ENCODE measurements at regions not wholly inside any gene's neighbourhood (a gene's known extent, or its start where the extent isn't known, plus 50 kb on each side); places are given as distances from the start of the nearest gene placed in this dataset.

GRCh38 chr5:152337484-152337883 lies 67.6 kb downstream of the NMUR2 start:
- Histone ChIP-seq H2AFZ (ENCODE audit: low read depth, low read length) (no peak overlapping the region), H3K4me3 (ENCODE audit: low read length) (no peak overlapping the region), H3K36me3 (ENCODE audit: insufficient read depth, low read length) (no peaks in the 10 kb centered on the region), H3K27me3 (ENCODE audit: insufficient read depth, low read length) (no peaks in the 10 kb centered on the region), H3K9me3 (ENCODE audit: low read length) (no peaks in the 10 kb centered on the region), H3K4me1 (ENCODE audit: insufficient read depth, low read length) (no peaks in the 10 kb centered on the region)

- Histone ChIP-seq H3K27me3 (ENCODE audit: insufficient read depth, low read length) (no peaks in the 10 kb centered on the region), H3K36me3 (ENCODE audit: insufficient read depth, low read length) (no peaks in the 10 kb centered on the region), H3K4me1 (ENCODE audit: insufficient read depth, low read length) (no peaks in the 10 kb centered on the region), H3K9me3 (ENCODE audit: low read length) (no peaks in the 10 kb centered on the region), H2AFZ (ENCODE audit: low read depth, low read length) (no peak overlapping the region), H3K4me3 (ENCODE audit: low read length) (no peak overlapping the region)
Measured at GRCh38 chr5:152335461-152335860, 69.6 kb downstream of the NMUR2 start.

GRCh38 chr5:152332716-152333460 lies 72.2 kb downstream of the NMUR2 start:
- no peak overlapping the region for H2AFZ ChIP-seq (ENCODE audit: low read depth, low read length)
- no peaks in the 10 kb centered on the region for H3K4me1 ChIP-seq (ENCODE audit: insufficient read depth, low read length)
- H3K9me3 ChIP-seq (ENCODE audit: low read length) = no peaks in the 10 kb centered on the region
- H3K27me3 ChIP-seq (ENCODE audit: insufficient read depth, low read length) = no peaks in the 10 kb centered on the region
- H3K4me3 ChIP-seq (ENCODE audit: low read length) = no peak overlapping the region
- no peaks in the 10 kb centered on the region for H3K36me3 ChIP-seq (ENCODE audit: insufficient read depth, low read length)

- Histone ChIP-seq H3K9me3 (ENCODE audit: low read length) (no peaks in the 10 kb centered on the region), H2AFZ (ENCODE audit: low read depth, low read length) (no peak overlapping the region), H3K4me3 (ENCODE audit: low read length) (no peak overlapping the region), H3K27me3 (ENCODE audit: insufficient read depth, low read length) (no peaks in the 10 kb centered on the region), H3K36me3 (ENCODE audit: insufficient read depth, low read length) (no peaks in the 10 kb centered on the region), H3K4me1 (ENCODE audit: insufficient read depth, low read length) (no peaks in the 10 kb centered on the region)
Measured at GRCh38 chr5:152331718-152332117, 73.4 kb downstream of the NMUR2 start.

GRCh38 chr5:152331006-152331405 lies 74.1 kb downstream of the NMUR2 start:
- H2AFZ ChIP-seq (ENCODE audit: low read depth, low read length) = no peak overlapping the region
- H3K4me1 ChIP-seq (ENCODE audit: insufficient read depth, low read length) = no peaks in the 10 kb centered on the region
- no peak overlapping the region for H3K4me3 ChIP-seq (ENCODE audit: low read length)

GRCh38 chr5:152329761-152330283 lies 75.3 kb downstream of the NMUR2 start:
- Histone ChIP-seq H2AFZ (ENCODE audit: low read depth, low read length) (no peak overlapping the region), H3K4me1 (ENCODE audit: insufficient read depth, low read length) (no peaks in the 10 kb centered on the region), H3K4me3 (ENCODE audit: low read length) (no peak overlapping the region), H3K36me3 (ENCODE audit: insufficient read depth, low read length) (no peaks in the 10 kb centered on the region), H3K9me3 (ENCODE audit: low read length) (no peaks in the 10 kb centered on the region), H3K27me3 (ENCODE audit: insufficient read depth, low read length) (no peaks in the 10 kb centered on the region)

More at GRCh38 chr5:152331006-152331405, 74.1 kb downstream of the NMUR2 start:
- H3K36me3 ChIP-seq (ENCODE audit: insufficient read depth, low read length) = no peaks in the 10 kb centered on the region
- no peaks in the 10 kb centered on the region for H3K9me3 ChIP-seq (ENCODE audit: low read length)
- H3K27me3 ChIP-seq (ENCODE audit: insufficient read depth, low read length) = no peaks in the 10 kb centered on the region

GRCh38 chr5:152329207-152329606 lies 75.9 kb downstream of the NMUR2 start:
- no peaks in the 10 kb centered on the region for H3K4me1 ChIP-seq (ENCODE audit: insufficient read depth, low read length)
- H3K9me3 ChIP-seq (ENCODE audit: low read length) = no peaks in the 10 kb centered on the region
- no peaks in the 10 kb centered on the region for H3K36me3 ChIP-seq (ENCODE audit: insufficient read depth, low read length)
- no peak overlapping the region for H3K4me3 ChIP-seq (ENCODE audit: low read length)
- H3K27me3 ChIP-seq (ENCODE audit: insufficient read depth, low read length) = no peaks in the 10 kb centered on the region
- H2AFZ ChIP-seq (ENCODE audit: low read depth, low read length) = no peak overlapping the region

- Histone ChIP-seq H3K36me3 (ENCODE audit: insufficient read depth, low read length) (no peaks in the 10 kb centered on the region), H2AFZ (ENCODE audit: low read depth, low read length) (no peak overlapping the region), H3K9me3 (ENCODE audit: low read length) (no peaks in the 10 kb centered on the region), H3K4me3 (ENCODE audit: low read length) (no peak overlapping the region), H3K4me1 (ENCODE audit: insufficient read depth, low read length) (no peaks in the 10 kb centered on the region), H3K27me3 (ENCODE audit: insufficient read depth, low read length) (no peaks in the 10 kb centered on the region)
Measured at GRCh38 chr5:152315942-152316341, 89.1 kb downstream of the NMUR2 start.

- Histone ChIP-seq H3K9me3 (ENCODE audit: low read length) (no peaks in the 10 kb centered on the region), H2AFZ (ENCODE audit: low read depth, low read length) (no peak overlapping the region), H3K36me3 (ENCODE audit: insufficient read depth, low read length) (no peaks in the 10 kb centered on the region), H3K4me1 (ENCODE audit: insufficient read depth, low read length) (no peaks in the 10 kb centered on the region), H3K27me3 (ENCODE audit: insufficient read depth, low read length) (no peaks in the 10 kb centered on the region), H3K4me3 (ENCODE audit: low read length) (no peak overlapping the region)
Measured at GRCh38 chr5:152314196-152314829, 90.8 kb downstream of the NMUR2 start.

- no peak overlapping the region for H2AFZ ChIP-seq (ENCODE audit: low read depth, low read length)
- no peaks in the 10 kb centered on the region for H3K4me1 ChIP-seq (ENCODE audit: insufficient read depth, low read length)
- H3K36me3 ChIP-seq (ENCODE audit: insufficient read depth, low read length) = no peaks in the 10 kb centered on the region
- H3K4me3 ChIP-seq (ENCODE audit: low read length) = no peak overlapping the region
- no peaks in the 10 kb centered on the region for H3K9me3 ChIP-seq (ENCODE audit: low read length)
- no peaks in the 10 kb centered on the region for H3K27me3 ChIP-seq (ENCODE audit: insufficient read depth, low read length)
Measured at GRCh38 chr5:152309926-152310450, 95.1 kb downstream of the NMUR2 start.

GRCh38 chr5:152306386-152306785 lies 98.7 kb downstream of the NMUR2 start:
- no peak overlapping the region for H3K4me3 ChIP-seq (ENCODE audit: low read length)

GRCh38 chr5:152305525-152305924 lies 99.6 kb downstream of the NMUR2 start:
- no peak overlapping the region for H2AFZ ChIP-seq (ENCODE audit: low read depth, low read length)

More at GRCh38 chr5:152306386-152306785, 98.7 kb downstream of the NMUR2 start:
- no peak overlapping the region for H2AFZ ChIP-seq (ENCODE audit: low read depth, low read length)
- no peaks in the 10 kb centered on the region for H3K9me3 ChIP-seq (ENCODE audit: low read length)
- no peaks in the 10 kb centered on the region for H3K4me1 ChIP-seq (ENCODE audit: insufficient read depth, low read length)
- H3K36me3 ChIP-seq (ENCODE audit: insufficient read depth, low read length) = no peaks in the 10 kb centered on the region
- no peaks in the 10 kb centered on the region for H3K27me3 ChIP-seq (ENCODE audit: insufficient read depth, low read length)

GRCh38 chr5:152303841-152304240 lies 101.2 kb downstream of the NMUR2 start:
- Histone ChIP-seq H3K4me1 (ENCODE audit: insufficient read depth, low read length) (no peaks in the 10 kb centered on the region), H3K27me3 (ENCODE audit: insufficient read depth, low read length) (no peaks in the 10 kb centered on the region), H3K36me3 (ENCODE audit: insufficient read depth, low read length) (no peaks in the 10 kb centered on the region), H3K4me3 (ENCODE audit: low read length) (no peak overlapping the region), H2AFZ (ENCODE audit: low read depth, low read length) (no peak overlapping the region), H3K9me3 (ENCODE audit: low read length) (no peaks in the 10 kb centered on the region)

More at GRCh38 chr5:152305525-152305924, 99.6 kb downstream of the NMUR2 start:
- Histone ChIP-seq H3K9me3 (ENCODE audit: low read length) (no peaks in the 10 kb centered on the region), H3K27me3 (ENCODE audit: insufficient read depth, low read length) (no peaks in the 10 kb centered on the region), H3K36me3 (ENCODE audit: insufficient read depth, low read length) (no peaks in the 10 kb centered on the region), H3K4me1 (ENCODE audit: insufficient read depth, low read length) (no peaks in the 10 kb centered on the region), H3K4me3 (ENCODE audit: low read length) (no peak overlapping the region)
